K562 (cell line): ENCODE measurements at regions not wholly inside any gene's neighbourhood (a gene's known extent, or its start where the extent isn't known, plus 50 kb on each side); places are given as distances from the start of the nearest gene placed in this dataset.

Source experiments
- EZH2 ChIP-seq: IDR thresholded peaks from 2 replicates; pipeline ENCODE4 v1.6.1; 2012; ENCODE audit warnings: low read depth, mild to moderate bottlenecking, inconsistent platforms, low read length, borderline replicate concordance
- JUND ChIP-seq, 2 experiments: IDR thresholded peaks; 2 replicates in 1 of 2; 3 replicates in 1 of 2; pipeline ENCODE4 v1.6.1; 2011; ENCODE audit warnings: borderline replicate concordance in 2 of 2, low read depth in 2 of 2, low read length in 2 of 2, improper control_type of control experiment in 1 of 2, missing biosample characterization in 1 of 2, missing genetic modification characterization in 1 of 2, missing genetic modification reagents in 1 of 2
- POLR2A ChIP-seq: fragments of 450-650 bp; conservative IDR thresholded peaks from 2 replicates; pipeline ENCODE4 v1.6.1; 2016
- PRMT5 ChIP-seq: sonication (generic); formaldehyde crosslinking; IDR thresholded peaks from 2 replicates; pipeline ENCODE4 v1.5.0; 2020; ENCODE audit warnings: missing genetic modification reagents

DNA sequence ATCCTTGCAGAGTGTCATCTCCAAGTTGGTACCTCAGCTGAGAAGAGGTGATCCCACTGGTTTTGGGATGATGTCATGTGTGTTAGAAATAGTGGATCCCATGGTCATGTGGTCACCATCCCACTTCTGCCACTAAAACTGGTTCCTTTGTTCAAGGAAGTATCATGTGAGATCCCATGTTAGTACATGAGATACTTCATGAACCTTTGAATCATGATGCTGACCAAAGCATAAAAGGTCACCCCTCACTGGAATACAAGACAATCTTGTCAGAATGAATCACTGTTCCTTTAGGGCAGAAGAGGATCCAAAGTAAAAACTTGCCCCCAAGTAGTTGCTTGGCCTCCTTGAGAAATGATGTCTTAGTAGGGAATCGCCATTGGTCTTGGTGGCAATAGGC, 150.9 kb upstream of the MOCS2 start:
- no peak for TF ChIP-seq JUND (IDR thresholded peaks at IDR 0.05; ENCODE audit: borderline replicate concordance, low read depth, low read length)
- no peak for TF ChIP-seq JUND (tag; IDR thresholded peaks at IDR 0.05; ENCODE audit: borderline replicate concordance, low read depth, low read length)
- TF ChIP-seq POLR2A: no peak
- TF ChIP-seq EZH2: no peak
- no peak for TF ChIP-seq PRMT5
